Middle frontal gyrus (tissue), 1 donor: ENCODE measurements at regions not wholly inside any gene's neighbourhood (a gene's known extent, or its start where the extent isn't known, plus 50 kb on each side); places are given as distances from the start of the nearest gene placed in this dataset.
"Not testable (repeated sequence)": the region's sequence is repeated elsewhere in the genome, so short reads cannot be mapped to it uniquely, and the experiment has no call there.

Source experiments
- DNase-seq: peaks from one replicate; pipeline ENCODE4 v3.0.0-alpha.2; 2015; ENCODE audit warnings: low spot score; ENCODE audit errors: extremely low spot score

DNA sequence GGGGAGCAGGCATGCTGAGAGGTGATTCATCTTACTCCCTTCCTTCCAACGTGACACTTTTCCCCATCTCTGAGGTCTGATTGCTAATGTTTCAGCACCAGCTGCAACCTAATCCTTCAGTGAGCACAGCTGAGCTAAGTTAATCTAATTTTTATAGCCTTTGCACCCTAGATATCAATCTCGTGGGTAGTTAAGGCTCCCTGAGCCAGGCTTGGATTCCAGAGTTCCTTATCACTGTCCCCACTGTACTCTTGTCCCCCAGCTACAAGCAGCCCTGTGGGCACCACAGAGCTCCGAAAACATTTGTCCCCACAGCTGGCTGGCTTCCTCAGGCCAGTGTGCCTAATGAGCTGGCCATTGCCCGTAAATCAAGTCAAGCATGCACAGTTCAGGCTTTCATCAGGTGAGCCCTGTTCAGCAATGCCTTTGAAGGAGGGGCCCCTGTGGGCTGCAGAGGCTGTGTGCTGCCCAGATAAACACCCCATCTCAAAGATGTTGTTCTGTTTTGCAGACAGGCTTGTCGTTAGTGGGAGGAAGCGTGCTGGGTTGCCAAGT lies 376.9 kb upstream of the RASGRP1 start:
- DNase-seq, result no peak

DNA sequence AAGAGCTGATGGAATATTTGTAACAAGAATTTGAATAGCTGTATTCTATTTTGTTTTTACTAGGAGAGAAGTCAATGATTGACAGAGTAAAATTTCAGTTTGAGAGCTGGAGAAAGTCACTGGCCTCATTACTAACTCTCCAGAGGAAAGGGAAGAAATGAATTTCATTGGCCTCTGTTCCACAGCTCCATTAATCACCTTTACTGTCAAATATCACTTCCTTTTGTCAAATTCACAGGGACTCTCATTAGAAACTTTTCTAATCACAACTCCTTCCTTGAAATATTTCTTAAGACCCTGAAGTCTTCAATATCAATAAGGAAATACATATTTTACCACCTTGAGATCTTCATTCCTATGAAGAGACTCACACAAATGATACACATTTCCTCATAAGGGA lies 379.9 kb upstream of the RASGRP1 start:
- no peak for DNase-seq

DNA sequence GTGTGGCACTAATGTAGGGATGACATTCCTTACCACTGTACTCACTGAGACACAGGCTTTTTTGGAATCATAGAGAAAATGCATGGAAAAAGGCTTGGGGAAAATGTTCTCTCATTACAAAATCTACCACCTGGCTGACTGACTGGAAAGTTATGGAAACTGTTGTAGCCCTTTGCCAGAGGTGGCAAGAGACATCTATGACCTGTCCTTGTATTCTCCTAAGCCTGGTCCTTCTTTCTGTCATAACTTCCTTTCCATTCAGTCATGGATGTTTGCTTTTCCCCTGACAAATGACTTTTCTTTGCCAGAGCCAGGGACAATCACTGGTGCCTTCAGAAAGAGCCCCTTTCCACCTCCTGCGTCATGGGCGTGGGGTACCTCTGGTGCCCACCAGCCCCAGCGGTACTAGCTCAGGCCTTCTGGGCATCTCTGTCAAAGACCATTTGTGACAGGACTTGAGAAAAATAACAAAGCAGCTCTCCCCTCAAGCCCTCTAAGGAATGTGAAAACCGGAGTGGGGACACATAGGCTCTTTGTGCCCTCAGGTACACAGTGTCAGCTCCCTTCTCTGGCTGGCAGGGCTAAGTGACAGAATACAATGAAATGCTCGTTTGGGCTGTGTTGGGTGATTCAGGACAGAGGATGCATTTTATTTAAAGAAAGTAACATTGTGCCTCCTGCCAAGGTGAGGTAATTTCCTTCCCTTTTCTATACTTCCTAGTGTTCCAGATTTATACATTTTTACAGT lies 381.1 kb upstream of the RASGRP1 start:
- no peak for DNase-seq

DNA sequence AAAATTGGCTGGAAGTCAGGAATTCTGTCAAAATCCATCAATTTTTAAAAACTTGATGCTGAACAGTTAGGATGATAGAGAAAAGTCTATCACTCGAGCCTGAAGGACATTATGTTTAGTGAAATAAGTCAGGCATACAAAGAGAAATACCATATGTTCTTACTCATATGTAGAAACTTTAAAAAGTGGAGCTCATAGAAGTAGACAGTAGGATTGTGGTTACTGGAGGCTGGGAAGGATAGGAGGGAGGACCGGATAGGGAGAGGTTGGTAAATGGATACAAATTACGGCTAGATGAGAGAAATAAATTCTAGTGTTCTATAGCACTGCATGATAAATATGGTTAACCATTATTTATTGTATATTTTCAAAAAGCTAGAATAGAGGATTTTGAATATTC lies 389.5 kb upstream of the RASGRP1 start:
- no peak for DNase-seq

DNA sequence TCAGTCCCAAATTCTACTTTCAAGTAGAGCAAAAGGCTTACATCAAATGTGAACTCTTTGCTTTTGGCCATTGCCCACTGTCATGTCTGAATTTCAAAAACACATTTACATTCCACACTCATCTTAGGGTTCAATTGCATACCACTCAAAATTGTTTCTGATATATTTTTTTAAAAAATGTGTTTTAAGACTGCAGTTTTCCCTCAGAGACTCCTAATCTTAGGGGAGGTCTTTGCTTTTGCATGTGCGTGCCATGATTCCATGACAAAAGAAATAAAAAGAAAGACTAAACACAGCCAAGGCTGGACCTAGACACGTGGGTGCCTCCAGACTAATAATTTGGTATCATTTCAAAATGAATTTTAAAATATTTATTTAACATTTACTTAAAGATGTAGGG lies 396.8 kb upstream of the RASGRP1 start:
- DNase-seq, result no peak

DNA sequence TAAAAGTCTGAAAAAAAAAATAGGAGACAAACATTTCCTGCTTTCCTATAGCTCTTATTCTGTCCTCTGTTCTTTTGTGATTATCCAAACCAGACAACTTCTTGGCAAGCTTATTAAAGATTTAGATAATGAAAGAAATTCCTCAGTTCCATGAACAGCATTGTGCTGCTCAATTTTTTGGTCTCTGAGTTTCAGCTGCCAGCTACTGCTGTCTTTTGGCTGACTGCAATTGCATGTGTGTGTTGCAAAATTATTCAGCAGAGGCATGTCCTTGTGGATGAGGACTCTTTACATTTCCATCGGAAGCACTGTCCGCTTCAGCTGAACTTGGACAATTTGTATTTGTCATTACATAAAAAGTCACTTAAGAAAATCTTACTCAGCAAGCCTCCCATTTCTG lies 397.3 kb upstream of the RASGRP1 start:
- DNase-seq, result no peak

DNA sequence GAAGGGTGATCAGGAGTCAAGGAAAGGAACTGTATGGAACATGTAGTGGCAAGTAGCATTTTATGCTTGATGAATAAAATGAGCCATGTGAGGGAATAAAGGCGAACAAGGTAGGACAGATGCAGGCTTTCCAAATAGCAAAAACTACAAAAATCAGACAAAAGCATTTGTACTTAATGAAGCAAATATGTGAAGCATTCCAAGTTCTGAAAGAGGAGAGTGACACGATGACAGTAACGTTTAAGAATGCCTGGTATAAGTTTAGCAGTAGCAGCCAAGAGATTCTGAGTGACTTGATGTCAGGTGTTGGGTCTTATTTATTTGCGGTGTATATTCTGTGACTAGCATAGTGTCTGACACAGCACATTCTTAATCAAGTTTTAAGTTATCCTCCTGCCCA lies 408.2 kb upstream of the RASGRP1 start:
- DNase-seq, result no peak

DNA sequence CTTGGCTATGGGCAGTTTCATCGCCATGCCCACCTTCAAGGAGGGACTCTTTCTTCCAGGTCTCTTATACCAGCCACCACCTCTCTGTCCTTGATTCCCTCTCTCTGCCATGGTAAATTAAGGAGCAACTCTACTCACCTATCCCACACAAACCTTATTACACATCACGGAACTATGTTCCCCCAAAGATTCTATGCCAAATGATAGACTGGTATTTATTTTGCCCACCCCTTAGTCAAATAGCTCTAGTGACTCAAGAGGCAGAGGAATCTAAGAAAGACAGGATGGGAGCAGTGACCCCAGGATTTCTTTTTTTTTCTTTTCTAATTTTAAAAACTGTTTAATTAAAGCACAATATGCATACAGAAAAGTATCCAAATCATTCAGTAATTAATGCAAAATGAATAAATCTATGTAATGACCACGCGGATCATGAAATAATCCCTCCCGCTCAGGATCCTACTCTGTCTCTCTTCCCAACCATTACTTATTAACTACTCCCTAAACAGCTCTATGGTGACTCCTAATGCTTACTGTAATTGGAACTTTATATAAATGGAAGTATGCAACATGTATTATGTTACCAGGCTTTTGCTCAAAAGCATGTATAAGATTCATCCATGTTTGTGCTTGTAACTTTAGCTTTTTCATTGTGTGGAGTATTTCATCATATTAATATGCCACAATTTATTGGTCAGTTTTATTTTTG lies 410.8 kb upstream of the RASGRP1 start:
- DNase-seq, result no peak

DNA sequence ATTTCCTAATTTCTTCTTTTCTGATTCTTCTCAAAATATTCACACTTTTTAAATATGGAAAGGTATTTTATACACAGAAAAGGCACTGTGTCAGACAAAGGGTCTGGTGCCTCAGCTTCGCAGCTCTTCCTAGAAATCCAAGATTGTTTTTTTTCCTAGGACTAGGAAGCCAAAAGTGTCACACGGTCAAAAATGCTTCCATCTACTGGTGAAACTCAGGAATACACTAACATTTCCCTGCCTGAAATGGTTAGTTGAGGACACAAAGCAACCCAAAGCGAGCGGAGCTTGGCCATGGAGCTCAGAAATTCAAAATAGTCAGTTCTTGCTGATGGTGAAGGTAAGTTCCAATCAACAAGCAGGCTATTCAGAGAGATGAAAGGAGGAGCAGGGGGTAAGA lies 426.5 kb upstream of the RASGRP1 start:
- no peak for DNase-seq

DNA sequence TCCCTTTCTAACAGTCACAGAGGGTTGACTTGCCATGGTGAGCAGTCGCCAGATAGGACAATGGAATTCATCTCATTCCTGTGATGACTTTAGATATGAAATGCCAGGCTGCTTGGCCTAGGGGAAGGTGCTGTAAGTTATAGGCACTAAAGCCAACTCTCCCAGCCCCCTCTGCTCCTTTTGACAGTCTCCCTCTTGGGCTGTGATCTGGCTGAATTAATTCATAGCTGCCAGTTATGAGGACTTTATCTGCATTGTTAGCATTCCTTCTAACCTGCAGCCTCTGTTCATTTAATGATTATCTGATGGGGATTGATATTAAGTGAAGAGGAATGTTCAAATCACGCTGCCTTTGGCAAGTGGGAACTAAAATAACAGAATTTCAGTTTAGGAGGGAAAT lies 427.1 kb upstream of the RASGRP1 start:
- no peak for DNase-seq

DNA sequence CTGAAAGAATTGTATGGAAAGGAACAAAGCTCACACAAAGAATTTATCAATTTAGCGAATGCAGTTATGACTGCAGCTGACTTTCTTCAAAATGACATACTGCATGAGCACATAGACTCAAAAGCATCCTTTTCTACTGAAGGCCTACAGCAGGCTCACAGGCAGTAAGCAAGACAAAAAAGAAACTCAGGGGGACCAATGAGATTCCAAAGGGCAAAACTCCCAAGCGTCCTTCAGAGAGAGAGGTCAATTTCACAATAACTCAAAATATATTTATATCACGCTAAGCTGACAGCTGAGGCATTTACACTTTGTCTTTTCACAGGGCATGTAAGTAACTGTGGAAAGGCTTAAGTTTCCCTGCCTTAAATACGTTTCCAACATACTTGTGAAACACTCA lies 427.9 kb upstream of the RASGRP1 start:
- DNase-seq, result no peak

DNA sequence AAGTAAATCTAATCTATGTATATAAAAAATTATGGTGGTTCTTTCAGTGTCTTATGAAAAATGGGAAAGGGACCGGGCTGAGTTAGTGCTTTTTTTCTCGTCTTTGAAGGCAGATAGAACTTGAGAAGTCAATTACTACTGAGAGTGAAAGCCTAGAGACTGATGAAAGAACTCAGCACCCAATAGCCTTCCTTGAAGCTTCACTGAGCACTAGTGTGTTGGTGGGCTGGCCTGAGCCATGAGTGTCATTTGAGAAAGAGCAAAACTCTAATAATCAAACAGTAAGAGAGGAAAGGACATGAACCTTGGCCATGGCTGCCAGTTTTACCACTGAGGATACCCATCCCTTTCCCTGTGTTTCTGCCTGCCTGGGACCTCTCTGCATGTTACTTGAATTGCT lies 428.3 kb upstream of the RASGRP1 start:
- DNase-seq, result no peak

DNA sequence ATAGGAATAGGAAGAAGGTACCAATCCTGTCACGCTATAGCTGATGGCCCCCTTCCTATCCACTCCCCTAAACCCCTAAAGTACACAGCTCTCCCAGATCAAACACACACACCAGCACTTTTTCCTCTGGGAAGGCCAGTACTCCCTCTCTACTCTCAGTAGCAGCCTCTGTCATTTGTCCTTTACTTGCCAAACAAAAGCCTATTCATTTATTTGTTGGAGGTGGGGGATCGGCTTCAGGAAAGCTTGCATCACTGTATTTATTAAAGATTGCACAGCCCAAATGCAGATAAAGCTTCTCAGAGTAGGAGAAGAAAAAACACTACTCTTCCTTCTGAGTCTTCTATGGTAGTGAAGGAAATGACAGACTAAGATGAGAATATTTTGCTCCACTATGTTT lies 429.7 kb upstream of the RASGRP1 start:
- DNase-seq, result no peak

DNA sequence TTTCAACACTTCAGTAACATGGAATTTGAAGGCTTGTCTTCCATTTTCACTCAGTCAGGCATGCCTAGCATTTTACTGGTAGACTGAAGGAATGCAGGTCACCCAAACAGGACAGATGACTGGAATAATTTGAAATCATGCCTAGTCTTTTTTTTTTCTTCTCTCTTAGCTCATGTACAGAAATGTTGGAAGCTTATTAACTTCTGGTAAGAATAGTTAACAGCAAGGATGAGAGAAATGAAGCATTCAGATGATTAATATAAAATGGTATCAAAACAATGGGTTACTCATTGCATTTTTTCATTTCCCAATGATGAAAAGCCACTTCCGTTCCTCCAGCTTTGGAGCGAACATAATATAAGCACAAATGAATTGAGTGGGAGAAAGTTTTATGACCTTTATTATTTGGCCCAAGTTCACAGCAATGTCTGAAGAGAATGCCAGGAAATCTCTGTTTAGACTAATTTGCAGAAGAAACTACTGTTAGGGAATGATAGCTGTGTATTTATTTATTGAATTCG lies 431.6 kb upstream of the RASGRP1 start:
- no peak for DNase-seq

DNA sequence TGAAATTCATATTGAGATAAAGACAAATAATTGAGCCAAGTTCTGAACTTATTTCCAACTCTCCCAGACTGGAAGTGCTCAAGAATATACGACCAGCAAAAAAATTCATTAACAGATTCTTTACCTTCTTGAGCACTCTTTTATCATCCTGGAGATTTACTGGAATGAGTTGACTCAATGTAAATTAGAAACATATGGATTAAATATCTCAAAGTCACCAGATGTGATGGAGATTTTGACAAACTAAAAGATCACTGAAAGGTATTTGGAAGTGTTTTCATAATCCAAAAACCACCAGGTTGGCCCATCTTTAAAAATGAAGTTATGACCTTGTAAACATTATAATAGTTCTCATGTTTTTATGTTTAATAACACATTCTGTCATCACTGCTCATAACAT lies 433.2 kb upstream of the RASGRP1 start:
- DNase-seq, result no peak

DNA sequence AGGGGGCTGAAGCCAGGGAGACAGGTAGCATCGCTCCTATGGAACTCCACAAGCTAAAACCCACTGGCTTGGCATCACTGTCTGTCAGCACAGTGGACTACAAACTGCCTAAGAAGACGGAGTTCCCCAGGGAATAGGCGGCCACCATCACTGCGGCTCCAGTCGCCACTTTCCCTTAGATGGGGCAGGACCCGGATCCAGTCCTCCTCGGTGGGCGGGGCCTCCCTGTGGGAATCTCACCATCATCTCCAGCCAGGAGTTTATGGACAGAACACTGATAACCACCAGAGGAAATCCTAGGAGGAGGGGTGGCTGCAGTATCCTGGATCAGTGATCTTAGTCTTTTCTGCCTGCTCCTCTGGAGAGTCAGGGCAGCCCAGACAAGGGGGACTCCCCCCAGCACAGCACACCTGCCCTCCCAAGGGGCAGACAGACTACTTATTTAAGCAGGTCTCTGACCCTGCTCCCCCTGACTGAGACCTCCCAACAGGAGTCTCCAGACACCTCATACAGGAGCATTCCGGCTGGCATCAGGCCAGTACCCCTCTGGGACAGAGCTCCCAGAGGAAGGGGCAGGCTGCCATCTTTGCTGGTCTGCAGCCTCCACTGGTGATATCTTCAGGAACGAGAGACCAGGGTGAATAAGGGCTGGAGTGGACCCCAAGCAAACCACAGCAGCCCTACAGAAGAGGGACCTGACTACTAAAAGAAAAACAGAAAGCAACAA lies 435.6 kb upstream of the RASGRP1 start:
- no peak for DNase-seq

DNA sequence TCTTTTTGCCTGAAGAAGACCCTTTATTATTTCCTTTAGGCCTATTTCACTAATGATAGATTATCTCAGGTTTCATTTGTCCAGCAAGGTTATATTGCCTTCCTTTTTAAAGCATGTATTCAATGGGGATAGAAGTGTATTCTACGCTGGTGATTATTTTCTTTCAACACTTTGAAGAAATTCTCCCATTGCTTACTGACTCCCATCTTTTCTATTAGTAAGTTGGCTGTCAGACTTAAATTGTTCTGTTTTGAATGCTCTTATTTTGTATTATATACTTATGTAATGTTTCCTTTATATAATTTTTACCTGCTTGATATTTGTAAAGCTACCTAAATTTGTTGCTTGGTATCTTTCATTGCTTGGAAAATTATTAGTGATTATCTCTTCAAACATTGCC lies 445.1 kb upstream of the RASGRP1 start:
- no peak for DNase-seq

DNA sequence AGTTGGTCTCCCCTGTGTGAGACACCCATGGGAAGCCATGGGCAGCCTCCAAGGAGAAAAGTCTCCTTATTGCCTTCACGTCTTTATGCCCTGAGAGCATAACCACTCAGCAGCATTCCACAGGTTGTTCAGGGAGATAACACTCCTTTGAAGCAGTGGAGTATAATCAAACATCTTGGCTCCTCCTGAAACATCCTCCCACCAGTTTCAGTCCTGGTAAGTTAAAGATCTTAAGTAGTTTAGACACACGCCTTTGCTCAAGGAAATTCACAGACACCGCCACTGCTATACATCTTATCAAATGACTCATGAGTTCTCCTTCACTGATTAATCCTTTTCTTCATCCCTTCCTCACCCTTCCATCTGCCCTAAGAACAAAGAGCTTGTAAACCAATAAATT lies 446.5 kb upstream of the RASGRP1 start:
- not testable (repeated sequence) for DNase-seq

DNA sequence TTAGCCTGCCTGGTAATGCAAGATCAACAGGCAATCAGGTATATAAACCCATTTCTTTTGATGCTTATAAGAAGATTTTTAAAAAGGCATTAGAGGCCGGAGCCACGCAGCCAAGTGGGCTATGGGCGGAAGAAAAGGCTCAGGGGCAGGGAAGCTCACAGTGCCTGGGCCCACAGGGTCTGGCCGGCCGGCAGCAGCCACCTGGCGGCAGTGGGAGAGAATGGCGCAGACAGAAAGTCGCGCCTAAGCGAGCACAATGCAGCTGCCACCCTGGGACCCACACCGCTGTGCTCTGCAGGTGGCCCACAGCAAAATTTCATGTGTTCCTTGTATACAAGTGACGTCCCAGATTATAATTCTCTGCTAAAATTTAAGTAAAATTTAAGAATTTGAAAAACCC lies 448.6 kb upstream of the RASGRP1 start:
- no peak for DNase-seq

DNA sequence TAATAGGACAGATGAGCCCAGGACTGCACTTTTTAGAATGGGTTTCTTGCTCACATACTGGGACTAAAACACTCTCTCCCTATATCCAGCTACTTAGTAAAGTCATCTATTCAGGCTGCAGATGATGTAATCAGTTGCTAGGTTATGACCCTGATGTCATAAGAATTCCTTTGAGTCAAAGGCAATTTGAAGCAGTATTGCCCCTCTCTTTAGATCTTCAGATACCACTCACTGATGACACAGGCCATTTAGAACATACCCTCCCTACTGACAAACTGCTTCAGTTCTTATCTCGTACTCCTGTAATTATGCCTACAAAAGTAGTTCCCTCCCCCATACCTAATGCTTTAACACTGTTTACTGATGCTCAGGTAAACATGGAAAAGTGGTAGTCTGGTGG lies 450.1 kb upstream of the RASGRP1 start:
- DNase-seq, result no peak

DNA sequence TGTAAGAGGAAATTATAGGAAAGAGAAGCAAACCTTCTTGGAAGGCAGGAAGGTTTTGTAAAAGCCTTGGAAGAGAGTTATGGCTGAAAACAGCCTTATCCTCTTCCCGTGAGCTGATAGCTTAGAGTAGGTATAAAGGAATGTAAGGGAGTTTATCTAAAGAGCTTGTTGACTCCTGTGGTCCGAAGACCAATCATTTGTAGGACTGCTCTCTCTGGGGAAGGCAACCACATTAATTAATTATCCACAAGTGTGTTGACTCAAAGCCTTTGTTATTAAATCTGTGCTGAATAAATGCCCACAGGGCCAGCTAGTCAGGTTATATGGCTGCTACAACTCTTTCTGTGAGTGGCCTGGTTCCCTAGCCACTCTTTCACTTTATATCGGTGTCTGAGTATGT lies 452.1 kb upstream of the RASGRP1 start:
- no peak for DNase-seq

DNA sequence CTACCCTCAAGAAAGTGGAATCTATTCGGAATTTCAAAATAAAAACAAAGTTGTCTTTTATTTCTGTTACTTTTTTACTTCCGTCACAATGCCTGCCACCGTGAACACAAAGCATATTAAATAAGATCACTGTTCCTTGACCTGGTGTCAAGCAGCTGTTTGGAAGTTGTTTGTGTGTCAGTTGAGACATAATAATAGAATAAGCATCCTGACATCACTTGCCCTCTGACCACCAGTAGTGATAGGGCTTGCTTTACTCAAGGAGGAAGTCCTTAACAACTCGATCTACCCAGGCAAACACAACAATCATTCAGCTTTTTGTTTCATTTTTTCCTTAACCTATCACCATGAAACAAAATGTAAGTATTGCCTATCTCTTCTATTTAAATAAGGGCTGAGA lies 454.4 kb upstream of the RASGRP1 start:
- no peak for DNase-seq
